ENCODE measurements at regions not wholly inside any gene's neighbourhood (a gene's known extent, or its start where the extent isn't known, plus 50 kb on each side); places are given as distances from the start of the nearest gene placed in this dataset.
"Not testable (repeated sequence)": the region's sequence is repeated elsewhere in the genome, so short reads cannot be mapped to it uniquely, and the experiment has no call there.

GRCh38 chr2:87093252-87093651 lies 71.6 kb upstream of the PLGLB1 start:
- not testable (repeated sequence) for TF ChIP-seq CTCF, POLR2A (IDR thresholded peaks at IDR 0.05)

Data from right lobe of liver (tissue), 4 donors.